CD4-positive, alpha-beta T cell (primary cell): ENCODE measurements at regions not wholly inside any gene's neighbourhood (a gene's known extent, or its start where the extent isn't known, plus 50 kb on each side); places are given as distances from the start of the nearest gene placed in this dataset.

ENCODE experiments used
- ATAC-seq: fragments of 200-7000 bp; cut with Tn5 transposase; one replicate; pipeline ENCODE4 v1.10.0; 2022; ENCODE audit warnings: mild to moderate bottlenecking; ENCODE audit not compliant: poor library complexity
- CTCF ChIA-PET: fragments of 350-600 bp; sonication (Branson Sonifier 250); formaldehyde crosslinking; loops from one replicate; lab custom pipeline; 2021; ENCODE audit warnings: antibody characterized with exemption, inconsistent platforms; lab: Charles Lee
- POLR2A ChIA-PET: fragments of 350-600 bp; sonication (Branson Sonifier 250); formaldehyde crosslinking; loops from one replicate; lab custom pipeline; 2021; ENCODE audit warnings: antibody characterized with exemption, inconsistent platforms; lab: Charles Lee
- DNase-seq, 14 experiments: peaks; one replicate each; pipeline ENCODE4 v3.0.0-alpha.2; 2013 to 2020; ENCODE audit warnings: mixed read lengths in 2 of 14
- H3K27ac ChIP-seq, 2 donors: one replicate each; pipeline versions ENCODE4 v1.5.1 to v1.7.0; 2013; ENCODE audit warnings: low read length in 2 of 2, low read depth in 1 of 2, mild to moderate bottlenecking in 1 of 2
- H3K27me3 ChIP-seq, 2 experiments: 1 replicate in 1 of 2; 2 replicates in 1 of 2; pipeline versions ENCODE4 v1.6.1 to v1.7.0; 2013; ENCODE audit warnings: low read length in 2 of 2, control low read depth in 1 of 2, mild to moderate bottlenecking in 1 of 2, moderate library complexity in 1 of 2; ENCODE audit not compliant: insufficient read depth in 2 of 2, control insufficient read depth in 1 of 2
- H3K36me3 ChIP-seq: one replicate; pipeline ENCODE4 v1.6.1; 2013; ENCODE audit warnings: low read length, control low read depth; ENCODE audit not compliant: insufficient read depth
- H3K4me1 ChIP-seq: one replicate; pipeline ENCODE4 v1.6.1; 2013; ENCODE audit warnings: low read length, control low read depth; ENCODE audit not compliant: insufficient read depth
- H3K4me3 ChIP-seq: one replicate; pipeline ENCODE4 v1.5.1; 2013; ENCODE audit warnings: mild to moderate bottlenecking, low read length, moderate library complexity
- H3K9me3 ChIP-seq, 2 experiments: 1 replicate in 1 of 2; 2 replicates in 1 of 2; pipeline versions ENCODE4 v1.6.1 to v1.7.0; 2013; ENCODE audit warnings: low read length in 2 of 2, mild to moderate bottlenecking in 2 of 2, control low read depth in 1 of 2, moderate library complexity in 1 of 2; ENCODE audit not compliant: control insufficient read depth in 1 of 2, insufficient read depth in 1 of 2
- H3K27ac Mint-ChIP-seq: one replicate; pipeline ENCODE4 v1.8.0; 2020; ENCODE audit warnings: mixed read lengths
- H3K27me3 Mint-ChIP-seq: one replicate; pipeline ENCODE4 v1.8.0; 2021; ENCODE audit warnings: mixed read lengths
- H3K36me3 Mint-ChIP-seq: one replicate; pipeline ENCODE4 v1.8.0; 2021; ENCODE audit warnings: low read depth, mixed read lengths
- H3K4me1 Mint-ChIP-seq: one replicate; pipeline ENCODE4 v1.8.0; 2021; ENCODE audit warnings: low read depth, mixed read lengths
- H3K4me3 Mint-ChIP-seq: one replicate; pipeline ENCODE4 v1.8.0; 2020; ENCODE audit warnings: mild to moderate bottlenecking, mixed read lengths
- H3K9me3 Mint-ChIP-seq: one replicate; pipeline ENCODE4 v1.8.0; 2020; ENCODE audit warnings: mixed read lengths
- CTCF ChIP-seq: fragments of 200-600 bp; IDR thresholded peaks from one replicate; pipeline ENCODE4 v1.8.0; 2022; ENCODE audit warnings: antibody characterized with exemption, mild to moderate bottlenecking
- intact Hi-C, 2 experiments: fragments of 100-400 bp; cut with DNase I in 1 of 2; cut with micrococcal nuclease in 1 of 2; formaldehyde crosslinking; loops; one replicate each; pipeline versions ENCODE4 v1.15.1 to v1.9.0; 2023 to 2025; cut with DNase I, micrococcal nuclease

GRCh38 chr2:217399291-217399690 is 539.4 kb upstream of the TNP1 start:
- H3K9me3 Mint-ChIP-seq: no peaks in the 10 kb centered on the region
- H3K27me3 Mint-ChIP-seq: no peaks in the 10 kb centered on the region
- no peaks in the 10 kb centered on the region for H3K36me3 Mint-ChIP-seq
- H3K27ac Mint-ChIP-seq: no peak overlapping the region
- Histone ChIP-seq H3K27ac (no peak overlapping the region), H3K27me3 (no peaks in the 10 kb centered on the region), H3K36me3 (no peaks in the 10 kb centered on the region), H3K9me3 (peaks cover 0 to 5% of the 10 kb centered on the region in 2 experiments), H3K4me1 (peaks cover 9% of the 10 kb centered on the region), H3K4me3 (no peak overlapping the region)
- ChIA-PET CTCF (no interaction called here), POLR2A (no interaction called here)
- no peak for TF ChIP-seq CTCF
- peaks cover 36% of the 10 kb centered on the region for H3K4me1 Mint-ChIP-seq
- ATAC-seq (no peak), DNase-seq (no peak)
- H3K4me3 Mint-ChIP-seq: no peak overlapping the region
- intact Hi-C loops: no loop called here

GRCh38 chr2:217398860-217399259 is 539.0 kb upstream of the TNP1 start:
- peaks cover 36% of the 10 kb centered on the region for H3K4me1 Mint-ChIP-seq
- no peaks in the 10 kb centered on the region for H3K27me3 ChIP-seq
- no peaks in the 10 kb centered on the region for H3K36me3 Mint-ChIP-seq
- intact Hi-C loops: no loop called here
- ATAC-seq (no peak), DNase-seq (peak in 4 of 14 experiments; percentile 3 to 33 (median 29))
- H3K4me1 ChIP-seq: peaks cover 9% of the 10 kb centered on the region
- no peak for TF ChIP-seq CTCF
- H3K27me3 Mint-ChIP-seq: no peaks in the 10 kb centered on the region
- POLR2A ChIA-PET: no interaction called here
- H3K4me3 Mint-ChIP-seq: peak overlapping the region; percentile 83
- CTCF ChIA-PET: no interaction called here
- no peak overlapping the region for H3K4me3 ChIP-seq
- no peaks in the 10 kb centered on the region for H3K36me3 ChIP-seq
- peaks cover 0 to 5% of the 10 kb centered on the region in 2 experiments for H3K9me3 ChIP-seq
- peak overlapping the region; percentile 37 for H3K27ac Mint-ChIP-seq
- no peak overlapping the region for H3K27ac ChIP-seq
- no peaks in the 10 kb centered on the region for H3K9me3 Mint-ChIP-seq

GRCh38 chr2:217398101-217398500 is 538.2 kb upstream of the TNP1 start:
- Mint-ChIP-seq H3K4me3 (no peak overlapping the region), H3K27me3 (no peaks in the 10 kb centered on the region), H3K4me1 (peaks cover 36% of the 10 kb centered on the region), H3K27ac (peak overlapping the region; percentile 37), H3K36me3 (no peaks in the 10 kb centered on the region), H3K9me3 (no peaks in the 10 kb centered on the region)
- ChIA-PET CTCF (no interaction called here), POLR2A (no interaction called here)
- H3K4me1 ChIP-seq: peaks cover 9% of the 10 kb centered on the region
- H3K9me3 ChIP-seq: peaks cover 0 to 5% of the 10 kb centered on the region in 2 experiments
- no peak for TF ChIP-seq CTCF
- intact Hi-C loops: no loop called here
- no peak overlapping the region for H3K4me3 ChIP-seq
- H3K36me3 ChIP-seq: no peaks in the 10 kb centered on the region
- H3K27ac ChIP-seq: no peak overlapping the region
- no peaks in the 10 kb centered on the region for H3K27me3 ChIP-seq
- no peak for ATAC-seq
- no peak for DNase-seq
